ENCODE measurements at regions not wholly inside any gene's neighbourhood (a gene's known extent, or its start where the extent isn't known, plus 50 kb on each side); places are given as distances from the start of the nearest gene placed in this dataset.

- H3K27ac ChIP-seq (ENCODE audit: insufficient read length, low read depth, low read length) = no peak overlapping the region
- no peaks in the 10 kb centered on the region for H3K27me3 ChIP-seq (ENCODE audit: insufficient read depth, low read length)
- Mint-ChIP-seq H3K27me3 (ENCODE audit: low read depth) (no peaks in the 10 kb centered on the region), H3K9me3 (peaks cover 4 to 6% of the 10 kb centered on the region in 2 experiments; a peak in 2 of 5 replicates), H3K27ac (no peak overlapping the region), H3K4me3 (no peak overlapping the region), H3K4me1 (no peaks in the 10 kb centered on the region), H3K36me3 (ENCODE audit: insufficient read depth in 1 of 3, low read depth in 3 of 3) (no peaks in the 10 kb centered on the region; a peak in 1 of 7 replicates)
- no peak overlapping the region for H2BK5ac ChIP-seq (ENCODE audit: insufficient read length, low read length)
- no peaks in the 10 kb centered on the region for H4K20me1 ChIP-seq (ENCODE audit: control insufficient read depth, insufficient read depth, insufficient read length)
- H3K23me2 ChIP-seq (ENCODE audit: insufficient read length, low read depth, low read length, poor library complexity, severe bottlenecking) = no peaks in the 10 kb centered on the region
- no peak overlapping the region for H3K56ac ChIP-seq (ENCODE audit: insufficient read length, low read depth, low read length)
- no peaks in the 10 kb centered on the region for H3K79me1 ChIP-seq (ENCODE audit: insufficient read depth, low read depth, low read length, poor library complexity, severe bottlenecking)
- no peak overlapping the region for H3K14ac ChIP-seq (ENCODE audit: insufficient read depth, low read length)
- H3K79me2 ChIP-seq (ENCODE audit: insufficient read depth, low read length) = no peaks in the 10 kb centered on the region
- no peak overlapping the region for H3K4me2 ChIP-seq (ENCODE audit: insufficient read depth, insufficient read length, low read length)
- H3K4ac ChIP-seq (ENCODE audit: low read depth, low read length) = no peak overlapping the region
- no peak overlapping the region for H3K18ac ChIP-seq (ENCODE audit: insufficient read length, low read depth, low read length)
- DNase-seq = no peak
- H3K9me3 ChIP-seq (ENCODE audit: control insufficient read depth, low read depth, low read length) = no peaks in the 10 kb centered on the region
- H3T11ph ChIP-seq (ENCODE audit: low read length) = no peak overlapping the region
- WGBS (ENCODE audit: extremely low coverage, insufficient read length, low lambda C conversion rate) = no CpG with 5 or more reads among the region's 2 CpGs
- no peak for TF ChIP-seq CTCF (conservative IDR thresholded peaks at IDR 0.05)
- no peak overlapping the region for H2AFZ ChIP-seq (ENCODE audit: low read length)
- no peak overlapping the region for H2AK5ac ChIP-seq (ENCODE audit: insufficient read length, low read length)
- no peak overlapping the region for H2BK120ac ChIP-seq (ENCODE audit: low read depth, low read length, poor library complexity, severe bottlenecking)
- H2BK12ac ChIP-seq (ENCODE audit: insufficient read length, low read depth, low read length) = no peak overlapping the region
- no peak overlapping the region for H4K5ac ChIP-seq (ENCODE audit: insufficient read length, low read depth, low read length)
- H2BK20ac ChIP-seq (ENCODE audit: low read depth, low read length, poor library complexity, severe bottlenecking) = no peak overlapping the region
- H2BK15ac ChIP-seq (ENCODE audit: low read depth, low read length) = no peak overlapping the region
- no peak overlapping the region for H4K91ac ChIP-seq (ENCODE audit: insufficient read length, low read depth, low read length)
- no peak overlapping the region for H3K23ac ChIP-seq (ENCODE audit: insufficient read length, low read depth, low read length)
- no peak overlapping the region for H4K8ac ChIP-seq (replicated peaks; ENCODE audit: insufficient read length, low read depth, low read length)
- H3K9ac ChIP-seq (ENCODE audit: extremely low read depth, insufficient read length, low read length) = no peak overlapping the region
- H3K4me1 ChIP-seq (ENCODE audit: insufficient read depth, low read length) = no peaks in the 10 kb centered on the region
Measured at GRCh38 chr6:23704479-23705052, 421.4 kb upstream of the NRSN1 start.
